ENCODE measurements at regions not wholly inside any gene's neighbourhood (a gene's known extent, or its start where the extent isn't known, plus 50 kb on each side); places are given as distances from the start of the nearest gene placed in this dataset.
"Not testable (repeated sequence)": the region's sequence is repeated elsewhere in the genome, so short reads cannot be mapped to it uniquely, and the experiment has no call there.

GRCh38 chr4:145276050-145276449 is 95.7 kb upstream of the OTUD4 start:
- in situ Hi-C loops (cut with HindIII; ENCODE audit: low sequenced_read_pairs): no loop called here

GRCh38 chr4:145271194-145271593 is 90.8 kb upstream of the OTUD4 start:
- in situ Hi-C loops (cut with HindIII; ENCODE audit: low sequenced_read_pairs): no loop called here
- no peak for DNase-seq (ENCODE audit: low spot score)

More at GRCh38 chr4:145276050-145276449, 95.7 kb upstream of the OTUD4 start:
- no peak for DNase-seq (ENCODE audit: low spot score)

GRCh38 chr4:145266881-145267280 is 86.5 kb upstream of the OTUD4 start:
- no peak for DNase-seq (ENCODE audit: low spot score)
- in situ Hi-C loops (cut with HindIII; ENCODE audit: low sequenced_read_pairs): no loop called here

GRCh38 chr4:145260091-145260490 is 79.7 kb upstream of the OTUD4 start:
- DNase-seq (ENCODE audit: low spot score): no peak
- in situ Hi-C loops (cut with HindIII; ENCODE audit: low sequenced_read_pairs): no loop called here

- DNase-seq (ENCODE audit: low spot score); in situ Hi-C loops (cut with HindIII; ENCODE audit: low sequenced_read_pairs): not testable (repeated sequence)
Measured at GRCh38 chr4:145255311-145255710, 74.9 kb upstream of the OTUD4 start.

GRCh38 chr4:145252190-145252589 is 71.8 kb upstream of the OTUD4 start:
- no peak for DNase-seq (ENCODE audit: low spot score)
- in situ Hi-C loops (cut with HindIII; ENCODE audit: low sequenced_read_pairs): no loop called here

- in situ Hi-C loops (cut with HindIII; ENCODE audit: low sequenced_read_pairs): no loop called here
Measured at GRCh38 chr4:145251391-145251790, 71.0 kb upstream of the OTUD4 start.

GRCh38 chr4:145248971-145249370 is 68.6 kb upstream of the OTUD4 start:
- in situ Hi-C loops (cut with HindIII; ENCODE audit: low sequenced_read_pairs): no loop called here

More at GRCh38 chr4:145251391-145251790, 71.0 kb upstream of the OTUD4 start:
- no peak for DNase-seq (ENCODE audit: low spot score)

GRCh38 chr4:145248502-145248901 is 68.1 kb upstream of the OTUD4 start:
- no peak for DNase-seq (ENCODE audit: low spot score)
- in situ Hi-C loops (cut with HindIII; ENCODE audit: low sequenced_read_pairs): no loop called here

More at GRCh38 chr4:145248971-145249370, 68.6 kb upstream of the OTUD4 start:
- DNase-seq (ENCODE audit: low spot score): no peak

GRCh38 chr4:145234091-145234706 is 53.8 kb upstream of the OTUD4 start:
- peak; percentile 23 for DNase-seq (ENCODE audit: low spot score)
- in situ Hi-C loops (cut with HindIII; ENCODE audit: low sequenced_read_pairs): no loop called here

GRCh38 chr4:145231906-145232700 is 51.7 kb upstream of the OTUD4 start:
- no peak for DNase-seq (ENCODE audit: low spot score)
- in situ Hi-C loops (cut with HindIII; ENCODE audit: low sequenced_read_pairs): no loop called here

GRCh38 chr4:145230726-145231125 is 50.3 kb upstream of the OTUD4 start:
- in situ Hi-C loops (cut with HindIII; ENCODE audit: low sequenced_read_pairs): no loop called here
- no peak for DNase-seq (ENCODE audit: low spot score)

Measured in G401 (cell line).